HepG2 (cell line): ENCODE measurements at regions not wholly inside any gene's neighbourhood (a gene's known extent, or its start where the extent isn't known, plus 50 kb on each side); places are given as distances from the start of the nearest gene placed in this dataset.

Source experiments
- ATAC-seq: fragments of 200-7000 bp; cut with Tn5 transposase; 3 replicates; pipeline ENCODE4 v1.9.1; 2020; ENCODE audit warnings: mild to moderate bottlenecking, moderate library complexity
- BruUV-seq: library from RNA; stranded (reverse); fragments of 400-500 nt; replicated peaks from 2 replicates; lab custom pipeline; 2021; lab: Mats Ljungman, UMichigan
- CTCF ChIA-PET: fragments of 300-600 bp; formaldehyde crosslinking; extraction: SDS; loops from one replicate; lab custom pipeline; 2021; ENCODE audit warnings: low total read pairs, inconsistent platforms, low intra/inter-chr PET ratio; lab: Yijun Ruan, JAX
- POLR2A ChIA-PET: fragments of 350-600 bp; sonication (Branson Sonifier 250); formaldehyde crosslinking; loops from one replicate; lab custom pipeline; 2020; ENCODE audit warnings: antibody characterized with exemption, inconsistent platforms; lab: Yijun Ruan, JAX
- DNase-seq: peaks from one replicate; pipeline ENCODE4 v3.0.0-alpha.2; 2015; ENCODE audit warnings: low spot score
- FAIRE-seq: peaks from 3 replicates; lab custom pipeline; 2011; peaks lifted over from hg19 to GRCh38; lab: Jason Lieb, UNC
- H2AFZ ChIP-seq: one replicate; pipeline ENCODE4 v1.6.1; 2011; ENCODE audit warnings: low read length, inconsistent platforms
- H3K27ac ChIP-seq: fragments of 300-600 bp; 3 replicates; pipeline ENCODE4 v1.8.0; 2011; ENCODE audit warnings: mixed run types, mild to moderate bottlenecking, mixed read lengths, low read length, inconsistent platforms; ENCODE audit not compliant: insufficient read depth; ENCODE audit errors: extremely low read length
- H3K27me3 ChIP-seq, 2 experiments: fragments of 200-600 bp in 1 of 2; 2 replicates in 1 of 2; 3 replicates in 1 of 2; pipeline versions ENCODE4 v1.6.0 to v1.8.0; 2011; ENCODE audit warnings: low read length in 2 of 2, mild to moderate bottlenecking in 2 of 2, moderate library complexity in 2 of 2, inconsistent platforms in 1 of 2; ENCODE audit not compliant: insufficient read depth in 2 of 2, control insufficient read depth in 1 of 2
- H3K36me3 ChIP-seq, 2 experiments: fragments of 200-600 bp in 1 of 2; replicated peaks in 1 of 2; 2 replicates in 1 of 2; 3 replicates in 1 of 2; pipeline versions ENCODE4 v1.5.1 to v1.8.0; 2011; ENCODE audit warnings: low read length in 2 of 2, inconsistent platforms in 1 of 2; ENCODE audit not compliant: insufficient read depth in 2 of 2, control insufficient read depth in 1 of 2
- H3K4me1 ChIP-seq: 2 replicates; pipeline ENCODE4 v1.5.1; 2012; ENCODE audit warnings: low read length, inconsistent platforms; ENCODE audit not compliant: insufficient read depth
- H3K4me2 ChIP-seq: 2 replicates; pipeline ENCODE4 v1.6.0; 2011; ENCODE audit warnings: low read depth, low read length, inconsistent platforms
- H3K4me3 ChIP-seq, 3 experiments: fragments of 200-600 bp in 1 of 3; sonication (generic), shearing (Covaris generic) in 1 of 3; replicated peaks in 1 of 3; 2 replicates each; pipeline ENCODE4 v1.5.1; 2011 to 2016; ENCODE audit warnings: low read length in 3 of 3, inconsistent platforms in 2 of 3, low read depth in 2 of 3, mild to moderate bottlenecking in 2 of 3, control low read depth in 1 of 3, mixed read lengths in 1 of 3; ENCODE audit not compliant: insufficient read depth in 1 of 3
- H3K79me2 ChIP-seq: one replicate; pipeline ENCODE4 v1.6.1; 2011; ENCODE audit warnings: low read length, inconsistent platforms; ENCODE audit not compliant: insufficient read depth
- H3K9ac ChIP-seq: 2 replicates; pipeline ENCODE4 v1.6.0; 2011; ENCODE audit warnings: mild to moderate bottlenecking, low read depth, low read length, inconsistent platforms; ENCODE audit not compliant: insufficient read depth
- H3K9me3 ChIP-seq: 2 replicates; pipeline ENCODE4 v1.5.1; 2012; ENCODE audit warnings: mild to moderate bottlenecking, low read length
- H4K20me1 ChIP-seq: 2 replicates; pipeline ENCODE4 v1.6.0; 2011; ENCODE audit warnings: inconsistent platforms, mild to moderate bottlenecking, low read length, moderate library complexity; ENCODE audit not compliant: insufficient read depth
- CAMTA2 ChIP-seq: sonication (generic); formaldehyde crosslinking; IDR thresholded peaks from 2 replicates; pipeline ENCODE4 v1.4.0; 2020; ENCODE audit warnings: mild to moderate bottlenecking, missing genetic modification reagents, borderline replicate concordance
- FOXK2 ChIP-seq: fragments of 450-650 bp; IDR thresholded peaks from 2 replicates; pipeline ENCODE4 v1.6.1; 2016
- HHEX ChIP-seq: IDR thresholded peaks from 2 replicates; pipeline ENCODE4 v1.6.1; 2016; ENCODE audit warnings: control low read depth
- NBN ChIP-seq: fragments of 450-650 bp; conservative IDR thresholded peaks from 2 replicates; pipeline ENCODE4 v1.6.1; 2017
- SETDB1 ChIP-seq: sonication (generic); formaldehyde crosslinking; IDR thresholded peaks from 2 replicates; pipeline ENCODE4 v1.5.1; 2020; ENCODE audit warnings: missing genetic modification reagents, mild to moderate bottlenecking, borderline replicate concordance
- TBX3 ChIP-seq: fragments of 450-650 bp; IDR thresholded peaks from 2 replicates; pipeline ENCODE4 v1.6.1; 2017; ENCODE audit warnings: antibody characterized with exemption, mild to moderate bottlenecking, inconsistent platforms, borderline replicate concordance
- ZMAT3 ChIP-seq: sonication (generic); formaldehyde crosslinking; conservative IDR thresholded peaks from 2 replicates; pipeline ENCODE4 v1.7.0; 2021; ENCODE audit warnings: missing genetic modification reagents
- ZSCAN9 ChIP-seq: IDR thresholded peaks from 2 replicates; pipeline ENCODE4 v1.6.1; 2016; ENCODE audit warnings: borderline replicate concordance
- in situ Hi-C: cut with HindIII; loops from 2 replicates; pipeline ENCODE4 v1.10.0; 2017; ENCODE audit warnings: low pct_unique_long_range_greater_than_20kb; ENCODE audit not compliant: extremely low pct_ligation_motif_present
- intact Hi-C: fragments of 100-400 bp; cut with micrococcal nuclease; formaldehyde crosslinking; loops from one replicate; pipeline ENCODE4 v1.10.0; 2022; ENCODE audit not compliant: unreplicated experiment
- TF ChIP-seq, protein P1 (sequence below): sonication (generic); formaldehyde crosslinking; IDR thresholded peaks from 2 replicates; pipeline ENCODE4 v1.4.0; 2020; ENCODE audit warnings: missing genetic modification reagents, borderline replicate concordance
- TF ChIP-seq, protein P2 (sequence below): sonication (generic); formaldehyde crosslinking; IDR thresholded peaks from 2 replicates; pipeline ENCODE4 v1.4.0; 2020; ENCODE audit warnings: missing genetic modification reagents
- TF ChIP-seq, protein P3 (sequence below): sonication (generic); formaldehyde crosslinking; IDR thresholded peaks from 2 replicates; pipeline ENCODE4 v1.4.0; 2020; ENCODE audit warnings: missing genetic modification reagents, mild to moderate bottlenecking, borderline replicate concordance

DNA sequence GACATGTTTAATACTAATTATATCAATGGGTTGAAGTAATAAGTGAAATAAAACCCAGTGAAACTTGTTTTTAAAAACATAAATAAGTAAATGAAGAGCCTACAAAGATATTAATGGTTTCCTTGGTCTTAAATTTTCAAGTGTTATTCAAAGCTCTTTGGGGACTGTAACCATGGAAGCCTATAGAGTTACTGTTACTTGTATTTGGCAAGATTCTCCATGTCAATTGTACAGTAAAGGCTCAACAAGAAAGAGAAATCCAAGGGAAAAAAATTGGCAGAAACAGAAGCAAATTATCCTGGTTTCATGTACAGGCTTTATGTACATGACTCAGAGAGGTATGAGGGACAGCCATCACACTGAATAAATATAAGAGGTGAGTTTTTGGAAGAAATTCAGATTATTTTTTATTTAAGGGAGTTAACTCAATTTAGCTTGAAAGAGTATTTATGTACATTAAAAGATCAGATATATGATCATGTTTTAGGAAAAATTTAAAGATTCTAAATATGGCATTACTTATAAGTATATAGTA is 151.1 kb upstream of the HMGA2 start:
- no peak overlapping the region for H3K4me3 ChIP-seq
- POLR2A ChIA-PET: no interaction called here
- DNase-seq (no peak), ATAC-seq (no peak), FAIRE-seq (no peak)
- intact Hi-C loops: no loop called here
- no TSS peak for BruUV-seq
- no peak overlapping the region for H2AFZ ChIP-seq
- no peaks in the 10 kb centered on the region for H4K20me1 ChIP-seq
- no peaks in the 10 kb centered on the region for H3K9me3 ChIP-seq
- H3K79me2 ChIP-seq: no peaks in the 10 kb centered on the region
- no peak overlapping the region for H3K27ac ChIP-seq
- in situ Hi-C loops: no loop called here
- H3K27me3 ChIP-seq: no peaks in the 10 kb centered on the region; a peak in 1 of 5 replicates
- no peak overlapping the region for H3K9ac ChIP-seq
- H3K4me1 ChIP-seq: no peaks in the 10 kb centered on the region
- no peak for TF ChIP-seq NBN
- TF ChIP-seq CAMTA2 (CRISPR knock-in tag): no peak
- TF ChIP-seq HHEX (CRISPR knock-in tag): no peak
- TF ChIP-seq, protein P1, sequence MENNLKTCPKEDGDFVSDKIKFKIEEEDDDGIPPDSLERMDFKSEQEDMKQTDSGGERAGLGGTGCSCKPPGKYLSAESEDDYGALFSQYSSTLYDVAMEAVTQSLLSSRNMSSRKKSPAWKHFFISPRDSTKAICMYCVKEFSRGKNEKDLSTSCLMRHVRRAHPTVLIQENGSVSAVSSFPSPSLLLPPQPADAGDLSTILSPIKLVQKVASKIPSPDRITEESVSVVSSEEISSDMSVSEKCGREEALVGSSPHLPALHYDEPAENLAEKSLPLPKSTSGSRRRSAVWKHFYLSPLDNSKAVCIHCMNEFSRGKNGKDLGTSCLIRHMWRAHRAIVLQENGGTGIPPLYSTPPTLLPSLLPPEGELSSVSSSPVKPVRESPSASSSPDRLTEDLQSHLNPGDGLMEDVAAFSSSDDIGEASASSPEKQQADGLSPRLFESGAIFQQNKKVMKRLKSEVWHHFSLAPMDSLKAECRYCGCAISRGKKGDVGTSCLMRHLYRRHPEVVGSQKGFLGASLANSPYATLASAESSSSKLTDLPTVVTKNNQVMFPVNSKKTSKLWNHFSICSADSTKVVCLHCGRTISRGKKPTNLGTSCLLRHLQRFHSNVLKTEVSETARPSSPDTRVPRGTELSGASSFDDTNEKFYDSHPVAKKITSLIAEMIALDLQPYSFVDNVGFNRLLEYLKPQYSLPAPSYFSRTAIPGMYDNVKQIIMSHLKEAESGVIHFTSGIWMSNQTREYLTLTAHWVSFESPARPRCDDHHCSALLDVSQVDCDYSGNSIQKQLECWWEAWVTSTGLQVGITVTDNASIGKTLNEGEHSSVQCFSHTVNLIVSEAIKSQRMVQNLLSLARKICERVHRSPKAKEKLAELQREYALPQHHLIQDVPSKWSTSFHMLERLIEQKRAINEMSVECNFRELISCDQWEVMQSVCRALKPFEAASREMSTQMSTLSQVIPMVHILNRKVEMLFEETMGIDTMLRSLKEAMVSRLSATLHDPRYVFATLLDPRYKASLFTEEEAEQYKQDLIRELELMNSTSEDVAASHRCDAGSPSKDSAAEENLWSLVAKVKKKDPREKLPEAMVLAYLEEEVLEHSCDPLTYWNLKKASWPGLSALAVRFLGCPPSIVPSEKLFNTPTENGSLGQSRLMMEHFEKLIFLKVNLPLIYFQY: no peak
- no peak for TF ChIP-seq TBX3
- no peak for TF ChIP-seq ZMAT3 (CRISPR knock-in tag)
- TF ChIP-seq, protein P2, sequence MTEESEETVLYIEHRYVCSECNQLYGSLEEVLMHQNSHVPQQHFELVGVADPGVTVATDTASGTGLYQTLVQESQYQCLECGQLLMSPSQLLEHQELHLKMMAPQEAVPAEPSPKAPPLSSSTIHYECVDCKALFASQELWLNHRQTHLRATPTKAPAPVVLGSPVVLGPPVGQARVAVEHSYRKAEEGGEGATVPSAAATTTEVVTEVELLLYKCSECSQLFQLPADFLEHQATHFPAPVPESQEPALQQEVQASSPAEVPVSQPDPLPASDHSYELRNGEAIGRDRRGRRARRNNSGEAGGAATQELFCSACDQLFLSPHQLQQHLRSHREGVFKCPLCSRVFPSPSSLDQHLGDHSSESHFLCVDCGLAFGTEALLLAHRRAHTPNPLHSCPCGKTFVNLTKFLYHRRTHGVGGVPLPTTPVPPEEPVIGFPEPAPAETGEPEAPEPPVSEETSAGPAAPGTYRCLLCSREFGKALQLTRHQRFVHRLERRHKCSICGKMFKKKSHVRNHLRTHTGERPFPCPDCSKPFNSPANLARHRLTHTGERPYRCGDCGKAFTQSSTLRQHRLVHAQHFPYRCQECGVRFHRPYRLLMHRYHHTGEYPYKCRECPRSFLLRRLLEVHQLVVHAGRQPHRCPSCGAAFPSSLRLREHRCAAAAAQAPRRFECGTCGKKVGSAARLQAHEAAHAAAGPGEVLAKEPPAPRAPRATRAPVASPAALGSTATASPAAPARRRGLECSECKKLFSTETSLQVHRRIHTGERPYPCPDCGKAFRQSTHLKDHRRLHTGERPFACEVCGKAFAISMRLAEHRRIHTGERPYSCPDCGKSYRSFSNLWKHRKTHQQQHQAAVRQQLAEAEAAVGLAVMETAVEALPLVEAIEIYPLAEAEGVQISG: no peak
- no peak for TF ChIP-seq FOXK2
- TF ChIP-seq SETDB1 (CRISPR knock-in tag): no peak
- TF ChIP-seq, protein P3, sequence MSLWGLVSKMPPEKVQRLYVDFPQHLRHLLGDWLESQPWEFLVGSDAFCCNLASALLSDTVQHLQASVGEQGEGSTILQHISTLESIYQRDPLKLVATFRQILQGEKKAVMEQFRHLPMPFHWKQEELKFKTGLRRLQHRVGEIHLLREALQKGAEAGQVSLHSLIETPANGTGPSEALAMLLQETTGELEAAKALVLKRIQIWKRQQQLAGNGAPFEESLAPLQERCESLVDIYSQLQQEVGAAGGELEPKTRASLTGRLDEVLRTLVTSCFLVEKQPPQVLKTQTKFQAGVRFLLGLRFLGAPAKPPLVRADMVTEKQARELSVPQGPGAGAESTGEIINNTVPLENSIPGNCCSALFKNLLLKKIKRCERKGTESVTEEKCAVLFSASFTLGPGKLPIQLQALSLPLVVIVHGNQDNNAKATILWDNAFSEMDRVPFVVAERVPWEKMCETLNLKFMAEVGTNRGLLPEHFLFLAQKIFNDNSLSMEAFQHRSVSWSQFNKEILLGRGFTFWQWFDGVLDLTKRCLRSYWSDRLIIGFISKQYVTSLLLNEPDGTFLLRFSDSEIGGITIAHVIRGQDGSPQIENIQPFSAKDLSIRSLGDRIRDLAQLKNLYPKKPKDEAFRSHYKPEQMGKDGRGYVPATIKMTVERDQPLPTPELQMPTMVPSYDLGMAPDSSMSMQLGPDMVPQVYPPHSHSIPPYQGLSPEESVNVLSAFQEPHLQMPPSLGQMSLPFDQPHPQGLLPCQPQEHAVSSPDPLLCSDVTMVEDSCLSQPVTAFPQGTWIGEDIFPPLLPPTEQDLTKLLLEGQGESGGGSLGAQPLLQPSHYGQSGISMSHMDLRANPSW (CRISPR knock-in tag): no peak
- no peak for TF ChIP-seq ZSCAN9
- CTCF ChIA-PET: interaction anchor here (1.5 kb wide), 1 partner anchor 116 kb away, joined by 3 read pairs; no protein-coding TSS in a partner anchor
- no peak overlapping the region for H3K4me2 ChIP-seq
- no peaks in the 10 kb centered on the region for H3K36me3 ChIP-seq
